Liver (tissue), 8 donors: ENCODE measurements at regions not wholly inside any gene's neighbourhood (a gene's known extent, or its start where the extent isn't known, plus 50 kb on each side); places are given as distances from the start of the nearest gene placed in this dataset.

Source experiments
- DNase-seq: peaks from one replicate; pipeline ENCODE4 v3.0.0-alpha.2; 2017; ENCODE audit warnings: low spot score
- H3K27ac ChIP-seq, 2 donors: one replicate each; pipeline ENCODE4 v1.7.0; 2013; ENCODE audit warnings: inconsistent platforms in 2 of 2, low read length in 2 of 2, control low read depth in 1 of 2, low read depth in 1 of 2, mild to moderate bottlenecking in 1 of 2
- H3K27me3 ChIP-seq, 4 donors: one replicate each; pipeline versions ENCODE4 v1.6.1 to v1.7.0; 2013; ENCODE audit warnings: low read length in 3 of 4, inconsistent platforms in 1 of 4, mild to moderate bottlenecking in 1 of 4, moderate library complexity in 1 of 4; ENCODE audit not compliant: control insufficient read depth in 4 of 4, insufficient read depth in 4 of 4
- H3K36me3 ChIP-seq, 4 donors: one replicate each; pipeline versions ENCODE4 v1.6.1 to v1.7.0; 2013; ENCODE audit warnings: low read length in 3 of 4, mild to moderate bottlenecking in 3 of 4, low read depth in 1 of 4, moderate library complexity in 1 of 4; ENCODE audit not compliant: control insufficient read depth in 4 of 4, insufficient read depth in 3 of 4
- H3K4me1 ChIP-seq, 4 donors: one replicate each; pipeline versions ENCODE4 v1.6.1 to v1.7.0; 2013; ENCODE audit warnings: low read length in 3 of 4, mild to moderate bottlenecking in 3 of 4, moderate library complexity in 1 of 4; ENCODE audit not compliant: control insufficient read depth in 4 of 4, insufficient read depth in 4 of 4
- H3K4me3 ChIP-seq, 3 donors: one replicate each; pipeline versions ENCODE4 v1.6.1 to v1.7.0; 2013; ENCODE audit warnings: low read length in 3 of 3, control low read depth in 1 of 3, low read depth in 1 of 3, mild to moderate bottlenecking in 1 of 3
- H3K9ac ChIP-seq, 2 donors: one replicate each; pipeline ENCODE4 v1.7.0; 2013; ENCODE audit warnings: low read length in 2 of 2, mild to moderate bottlenecking in 2 of 2, moderate library complexity in 2 of 2, control low read depth in 1 of 2, low read depth in 1 of 2
- H3K9me3 ChIP-seq, 4 donors: one replicate each; pipeline versions ENCODE4 v1.6.1 to v1.7.0; 2013; ENCODE audit warnings: low read length in 3 of 4; ENCODE audit not compliant: control insufficient read depth in 4 of 4
- EGR1 ChIP-seq, 2 donors: IDR thresholded peaks; 2 replicates each; pipeline ENCODE4 v1.6.1; 2016 to 2018; ENCODE audit warnings: antibody characterized with exemption in 2 of 2, low read depth in 2 of 2
- FOXA1 ChIP-seq: IDR thresholded peaks from 2 replicates; pipeline ENCODE4 v1.6.1; 2016; ENCODE audit warnings: antibody characterized with exemption
- FOXA2 ChIP-seq: IDR thresholded peaks from 2 replicates; pipeline ENCODE4 v1.6.1; 2016; ENCODE audit warnings: antibody characterized with exemption
- GABPA ChIP-seq, 2 donors: IDR thresholded peaks in 1 of 2; conservative IDR thresholded peaks in 1 of 2; 2 replicates each; pipeline ENCODE4 v1.6.1; 2016; ENCODE audit warnings: antibody characterized with exemption in 2 of 2, mild to moderate bottlenecking in 1 of 2, moderate library complexity in 1 of 2
- HNF4A ChIP-seq, 2 donors: conservative IDR thresholded peaks; 2 replicates each; pipeline ENCODE4 v1.6.1; 2016; ENCODE audit warnings: antibody characterized with exemption in 2 of 2, mild to moderate bottlenecking in 2 of 2
- HNF4G ChIP-seq: IDR thresholded peaks from 2 replicates; pipeline ENCODE4 v1.6.1; 2016; ENCODE audit warnings: antibody characterized with exemption
- JUND ChIP-seq, 2 donors: IDR thresholded peaks; 2 replicates each; pipeline ENCODE4 v1.6.1; 2016; ENCODE audit warnings: antibody characterized with exemption in 2 of 2
- NR2F2 ChIP-seq: IDR thresholded peaks from 2 replicates; pipeline ENCODE4 v1.6.1; 2016; ENCODE audit warnings: antibody characterized with exemption
- RAD21 ChIP-seq, 2 donors: IDR thresholded peaks; 2 replicates each; pipeline ENCODE4 v1.6.1; 2016; ENCODE audit warnings: antibody characterized with exemption in 2 of 2, mild to moderate bottlenecking in 2 of 2
- RXRA ChIP-seq, 2 donors: IDR thresholded peaks; 2 replicates each; pipeline ENCODE4 v1.6.1; 2017 to 2018; ENCODE audit warnings: antibody characterized with exemption in 2 of 2, mild to moderate bottlenecking in 1 of 2
- SP1 ChIP-seq: IDR thresholded peaks from 2 replicates; pipeline ENCODE4 v1.6.1; 2018; ENCODE audit warnings: antibody characterized with exemption, mild to moderate bottlenecking
- TAF1 ChIP-seq: conservative IDR thresholded peaks from 2 replicates; pipeline ENCODE4 v1.6.1; 2016; ENCODE audit warnings: antibody characterized with exemption, mild to moderate bottlenecking
- YY1 ChIP-seq: IDR thresholded peaks from 2 replicates; pipeline ENCODE4 v1.6.1; 2016; ENCODE audit warnings: antibody characterized with exemption, mild to moderate bottlenecking
- WGBS: extraction: QIAGEN DNeasy Blood & Tissue Kit; methylation state at CpG from one replicate; pipeline ENCODE4 v1.1.7; 2013; 5-methylcytosine and 5-hydroxymethylcytosine counted together
- TF ChIP-seq, protein P1 (sequence below): IDR thresholded peaks from 2 replicates; pipeline ENCODE4 v1.6.1; 2016; ENCODE audit warnings: antibody characterized with exemption
- TF ChIP-seq, protein P2 (sequence below): IDR thresholded peaks from 2 replicates; pipeline ENCODE4 v1.6.1; 2016; ENCODE audit warnings: antibody characterized with exemption, mild to moderate bottlenecking
- TF ChIP-seq, protein P3 (sequence below): fragments of 150-350 bp; IDR thresholded peaks from 2 replicates; pipeline ENCODE4 v1.5.1; 2017; ENCODE audit warnings: improper control_type of control experiment, low read depth, low read length; ENCODE audit not compliant: missing input control
- TF ChIP-seq, protein P4 (sequence below): IDR thresholded peaks from 2 replicates; pipeline ENCODE4 v1.6.1; 2016; ENCODE audit warnings: antibody characterized with exemption
- TF ChIP-seq, protein P5 (sequence below): IDR thresholded peaks from 2 replicates; pipeline ENCODE4 v1.6.1; 2016; ENCODE audit warnings: antibody characterized with exemption
- donor health status: healthy.
- donor health status: healthy.
- donor health status: healthy.
- donor health status: healthy.
- donor health status: healthy.

DNA sequence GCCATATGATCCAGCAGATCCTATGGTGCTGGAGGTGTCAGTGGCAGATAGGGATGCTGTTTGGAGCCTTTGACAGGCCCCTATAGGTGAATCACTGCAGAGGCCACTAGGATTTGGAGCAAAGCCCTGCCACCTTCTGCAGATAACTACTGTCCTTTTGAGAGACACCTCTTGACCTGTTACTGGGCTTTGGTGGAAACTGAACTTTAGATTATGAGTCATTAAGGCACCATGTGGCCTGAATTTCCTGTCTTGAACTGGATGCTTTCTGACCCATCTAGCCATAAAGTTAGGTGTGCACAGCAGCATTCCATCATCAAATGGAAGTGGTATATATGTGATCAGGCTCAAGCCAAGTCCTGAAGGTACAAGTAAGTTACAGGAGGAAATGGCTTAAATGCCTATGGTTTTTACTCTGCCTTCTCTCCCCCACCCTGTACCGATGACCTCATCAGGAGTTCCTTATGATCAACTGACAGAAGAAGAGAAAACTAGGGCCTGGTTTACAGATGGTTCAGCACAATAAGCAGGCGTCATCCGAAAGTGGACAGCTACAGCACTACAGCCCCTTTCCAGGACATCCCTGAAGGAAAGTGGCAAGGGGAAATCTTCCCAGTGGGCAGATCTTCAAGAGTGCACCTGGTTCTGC lies 565.6 kb upstream of the AGTR1 start:
- Histone ChIP-seq H3K9me3 (no peaks in the 10 kb centered on the region), H3K4me3 (no peak overlapping the region), H3K9ac (no peak overlapping the region), H3K27ac (no peak overlapping the region), H3K36me3 (no peaks in the 10 kb centered on the region), H3K4me1 (no peaks in the 10 kb centered on the region), H3K27me3 (no peaks in the 10 kb centered on the region)
- 83% methylated on average over 3 of the region's 3 CpGs for WGBS
- DNase-seq, result no peak
- TF ChIP-seq JUND (IDR thresholded peaks at IDR 0.05) (no peak), FOXA1 (no peak), RXRA (IDR thresholded peaks at IDR 0.05) (no peak), YY1 (no peak), TAF1 (no peak), EGR1 (IDR thresholded peaks at IDR 0.05; ENCODE audit: low read depth in 2 of 2) (no peak), SP1 (no peak), FOXA2 (no peak), GABPA (IDR thresholded peaks at IDR 0.05 in 1 of 2, conservative IDR thresholded peaks at IDR 0.05 in 1 of 2) (no peak), NR2F2 (no peak), HNF4G (no peak), RAD21 (IDR thresholded peaks at IDR 0.05) (no peak), HNF4A (conservative IDR thresholded peaks at IDR 0.05) (no peak)
- TF ChIP-seq, protein P1, sequence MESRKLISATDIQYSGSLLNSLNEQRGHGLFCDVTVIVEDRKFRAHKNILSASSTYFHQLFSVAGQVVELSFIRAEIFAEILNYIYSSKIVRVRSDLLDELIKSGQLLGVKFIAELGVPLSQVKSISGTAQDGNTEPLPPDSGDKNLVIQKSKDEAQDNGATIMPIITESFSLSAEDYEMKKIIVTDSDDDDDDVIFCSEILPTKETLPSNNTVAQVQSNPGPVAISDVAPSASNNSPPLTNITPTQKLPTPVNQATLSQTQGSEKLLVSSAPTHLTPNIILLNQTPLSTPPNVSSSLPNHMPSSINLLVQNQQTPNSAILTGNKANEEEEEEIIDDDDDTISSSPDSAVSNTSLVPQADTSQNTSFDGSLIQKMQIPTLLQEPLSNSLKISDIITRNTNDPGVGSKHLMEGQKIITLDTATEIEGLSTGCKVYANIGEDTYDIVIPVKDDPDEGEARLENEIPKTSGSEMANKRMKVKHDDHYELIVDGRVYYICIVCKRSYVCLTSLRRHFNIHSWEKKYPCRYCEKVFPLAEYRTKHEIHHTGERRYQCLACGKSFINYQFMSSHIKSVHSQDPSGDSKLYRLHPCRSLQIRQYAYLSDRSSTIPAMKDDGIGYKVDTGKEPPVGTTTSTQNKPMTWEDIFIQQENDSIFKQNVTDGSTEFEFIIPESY, result no peak
- TF ChIP-seq, protein P2, sequence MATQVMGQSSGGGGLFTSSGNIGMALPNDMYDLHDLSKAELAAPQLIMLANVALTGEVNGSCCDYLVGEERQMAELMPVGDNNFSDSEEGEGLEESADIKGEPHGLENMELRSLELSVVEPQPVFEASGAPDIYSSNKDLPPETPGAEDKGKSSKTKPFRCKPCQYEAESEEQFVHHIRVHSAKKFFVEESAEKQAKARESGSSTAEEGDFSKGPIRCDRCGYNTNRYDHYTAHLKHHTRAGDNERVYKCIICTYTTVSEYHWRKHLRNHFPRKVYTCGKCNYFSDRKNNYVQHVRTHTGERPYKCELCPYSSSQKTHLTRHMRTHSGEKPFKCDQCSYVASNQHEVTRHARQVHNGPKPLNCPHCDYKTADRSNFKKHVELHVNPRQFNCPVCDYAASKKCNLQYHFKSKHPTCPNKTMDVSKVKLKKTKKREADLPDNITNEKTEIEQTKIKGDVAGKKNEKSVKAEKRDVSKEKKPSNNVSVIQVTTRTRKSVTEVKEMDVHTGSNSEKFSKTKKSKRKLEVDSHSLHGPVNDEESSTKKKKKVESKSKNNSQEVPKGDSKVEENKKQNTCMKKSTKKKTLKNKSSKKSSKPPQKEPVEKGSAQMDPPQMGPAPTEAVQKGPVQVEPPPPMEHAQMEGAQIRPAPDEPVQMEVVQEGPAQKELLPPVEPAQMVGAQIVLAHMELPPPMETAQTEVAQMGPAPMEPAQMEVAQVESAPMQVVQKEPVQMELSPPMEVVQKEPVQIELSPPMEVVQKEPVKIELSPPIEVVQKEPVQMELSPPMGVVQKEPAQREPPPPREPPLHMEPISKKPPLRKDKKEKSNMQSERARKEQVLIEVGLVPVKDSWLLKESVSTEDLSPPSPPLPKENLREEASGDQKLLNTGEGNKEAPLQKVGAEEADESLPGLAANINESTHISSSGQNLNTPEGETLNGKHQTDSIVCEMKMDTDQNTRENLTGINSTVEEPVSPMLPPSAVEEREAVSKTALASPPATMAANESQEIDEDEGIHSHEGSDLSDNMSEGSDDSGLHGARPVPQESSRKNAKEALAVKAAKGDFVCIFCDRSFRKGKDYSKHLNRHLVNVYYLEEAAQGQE, result no peak
- TF ChIP-seq, protein P3, sequence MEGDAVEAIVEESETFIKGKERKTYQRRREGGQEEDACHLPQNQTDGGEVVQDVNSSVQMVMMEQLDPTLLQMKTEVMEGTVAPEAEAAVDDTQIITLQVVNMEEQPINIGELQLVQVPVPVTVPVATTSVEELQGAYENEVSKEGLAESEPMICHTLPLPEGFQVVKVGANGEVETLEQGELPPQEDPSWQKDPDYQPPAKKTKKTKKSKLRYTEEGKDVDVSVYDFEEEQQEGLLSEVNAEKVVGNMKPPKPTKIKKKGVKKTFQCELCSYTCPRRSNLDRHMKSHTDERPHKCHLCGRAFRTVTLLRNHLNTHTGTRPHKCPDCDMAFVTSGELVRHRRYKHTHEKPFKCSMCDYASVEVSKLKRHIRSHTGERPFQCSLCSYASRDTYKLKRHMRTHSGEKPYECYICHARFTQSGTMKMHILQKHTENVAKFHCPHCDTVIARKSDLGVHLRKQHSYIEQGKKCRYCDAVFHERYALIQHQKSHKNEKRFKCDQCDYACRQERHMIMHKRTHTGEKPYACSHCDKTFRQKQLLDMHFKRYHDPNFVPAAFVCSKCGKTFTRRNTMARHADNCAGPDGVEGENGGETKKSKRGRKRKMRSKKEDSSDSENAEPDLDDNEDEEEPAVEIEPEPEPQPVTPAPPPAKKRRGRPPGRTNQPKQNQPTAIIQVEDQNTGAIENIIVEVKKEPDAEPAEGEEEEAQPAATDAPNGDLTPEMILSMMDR, result no peak
- TF ChIP-seq, protein P4, sequence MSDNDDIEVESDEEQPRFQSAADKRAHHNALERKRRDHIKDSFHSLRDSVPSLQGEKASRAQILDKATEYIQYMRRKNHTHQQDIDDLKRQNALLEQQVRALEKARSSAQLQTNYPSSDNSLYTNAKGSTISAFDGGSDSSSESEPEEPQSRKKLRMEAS, result no peak

DNA sequence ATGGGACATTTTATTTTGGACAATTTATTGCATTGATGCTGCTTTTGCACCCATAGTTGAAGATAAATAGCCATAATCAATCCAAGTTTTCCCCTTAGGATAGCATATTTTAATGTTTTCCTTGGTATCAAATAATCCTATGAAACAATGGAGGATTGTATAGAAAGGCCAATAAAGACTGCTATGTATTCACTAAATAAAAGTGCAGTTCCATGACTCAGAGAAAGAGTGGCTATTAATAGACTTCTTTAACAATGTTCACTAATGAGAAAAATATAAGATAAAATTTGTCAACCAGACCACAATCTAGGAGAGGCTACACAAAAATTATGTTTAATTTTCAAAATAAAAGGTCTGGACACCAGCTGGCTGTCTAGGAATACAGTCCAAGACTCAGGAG lies 560.9 kb upstream of the AGTR1 start:
- H3K27ac ChIP-seq, result no peak overlapping the region
- H3K36me3 ChIP-seq, result no peaks in the 10 kb centered on the region
- TF ChIP-seq SP1 (no peak), HNF4A (conservative IDR thresholded peaks at IDR 0.05) (no peak), GABPA (IDR thresholded peaks at IDR 0.05 in 1 of 2, conservative IDR thresholded peaks at IDR 0.05 in 1 of 2) (no peak), FOXA1 (no peak), TAF1 (no peak), JUND (IDR thresholded peaks at IDR 0.05) (no peak), YY1 (no peak), EGR1 (IDR thresholded peaks at IDR 0.05; ENCODE audit: low read depth in 2 of 2) (no peak)
- TF ChIP-seq, protein P5, sequence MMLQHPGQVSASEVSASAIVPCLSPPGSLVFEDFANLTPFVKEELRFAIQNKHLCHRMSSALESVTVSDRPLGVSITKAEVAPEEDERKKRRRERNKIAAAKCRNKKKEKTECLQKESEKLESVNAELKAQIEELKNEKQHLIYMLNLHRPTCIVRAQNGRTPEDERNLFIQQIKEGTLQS, result no peak
- TF ChIP-seq, protein P4, result no peak
- H3K4me3 ChIP-seq, result no peak overlapping the region
- H3K9ac ChIP-seq, result no peak overlapping the region
- H3K4me1 ChIP-seq, result no peaks in the 10 kb centered on the region
- DNase-seq, result no peak
- H3K9me3 ChIP-seq, result no peaks in the 10 kb centered on the region
- no peaks in the 10 kb centered on the region for H3K27me3 ChIP-seq
